GM19351 (cell line): ENCODE measurements at regions not wholly inside any gene's neighbourhood (a gene's known extent, or its start where the extent isn't known, plus 50 kb on each side); places are given as distances from the start of the nearest gene placed in this dataset.

Experiments
- ATAC-seq: cut with Tn5 transposase; IDR thresholded peaks from one replicate; pipeline ENCODE4 v1.9.1; 2021; ENCODE audit warnings: mild to moderate bottlenecking, moderate library complexity; ENCODE audit not compliant: unreplicated experiment

DNA sequence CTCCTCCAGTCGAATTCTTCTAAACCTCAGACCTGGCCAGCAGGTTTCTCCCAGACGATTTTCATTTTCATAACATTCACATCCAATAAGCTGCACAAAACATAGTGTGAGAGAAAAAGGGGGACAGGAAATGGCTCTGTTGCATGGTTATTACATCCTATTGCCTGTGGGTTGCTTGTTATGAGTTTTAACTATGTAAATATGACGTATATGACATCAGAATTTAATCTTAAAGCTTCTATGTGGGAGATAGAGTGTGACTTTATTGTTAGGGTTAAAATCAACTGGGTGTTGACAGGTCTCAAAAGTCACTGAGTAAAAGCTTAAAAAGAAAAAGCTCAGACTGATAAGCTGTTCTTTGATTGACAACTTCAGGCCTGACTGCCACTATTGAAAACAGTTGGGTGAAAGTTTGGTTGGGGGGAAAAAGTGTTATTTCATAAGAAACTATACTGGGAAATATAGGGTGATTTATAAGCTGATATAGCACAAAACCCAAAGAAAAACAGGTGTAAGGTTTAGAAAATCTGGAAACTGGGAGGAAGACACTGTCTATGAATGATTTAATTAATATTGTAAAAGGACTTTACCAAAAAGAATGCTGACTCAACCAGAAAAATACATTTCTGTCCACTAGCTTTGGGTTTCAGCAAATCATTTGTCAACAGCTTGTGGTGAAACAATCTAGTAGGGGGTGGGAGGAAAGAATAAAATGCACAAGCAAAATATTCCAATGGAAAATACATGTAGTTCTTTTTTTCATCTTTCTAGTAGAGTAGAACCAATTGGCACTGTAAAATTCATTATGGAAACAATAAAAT lies 134.1 kb upstream of the CEP162 start:
- no peak for ATAC-seq

DNA sequence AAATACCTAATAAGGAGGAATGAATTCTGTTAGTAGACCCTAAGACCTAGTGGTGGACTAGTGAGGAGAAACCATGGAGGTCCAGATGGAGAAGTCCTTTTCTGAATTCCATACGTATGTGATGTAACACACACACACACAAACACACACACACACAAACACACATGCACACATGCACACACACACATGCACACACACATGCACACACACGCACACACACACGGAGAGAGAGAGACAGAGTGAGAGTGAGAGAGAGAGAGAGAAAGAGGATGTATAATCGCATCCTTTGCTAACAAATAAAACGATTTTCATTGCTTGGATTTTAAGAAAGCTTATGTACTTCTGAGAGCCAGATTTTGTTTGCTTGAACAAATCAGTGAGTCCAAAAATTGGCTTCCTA lies 132.6 kb upstream of the CEP162 start:
- ATAC-seq, result no peak

DNA sequence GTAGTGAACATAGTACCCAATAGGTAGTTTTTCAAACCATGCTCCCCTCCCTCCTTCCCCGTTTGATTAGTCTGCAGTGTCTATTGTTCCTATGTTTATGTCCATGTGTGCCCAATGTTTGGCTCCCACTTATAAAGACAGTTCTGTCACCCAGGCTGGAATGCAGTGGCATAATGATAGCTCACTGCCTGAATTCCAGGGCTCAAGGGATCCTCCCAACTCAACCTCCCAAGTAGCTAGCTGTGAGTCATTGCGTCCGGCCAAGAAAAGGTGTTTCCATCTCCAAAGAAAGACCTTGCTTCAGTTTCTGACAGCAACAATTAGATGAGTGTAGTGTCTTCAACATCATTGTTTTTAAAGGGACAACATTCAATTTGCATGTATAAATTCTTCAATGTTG lies 131.1 kb upstream of the CEP162 start:
- no peak for ATAC-seq

DNA sequence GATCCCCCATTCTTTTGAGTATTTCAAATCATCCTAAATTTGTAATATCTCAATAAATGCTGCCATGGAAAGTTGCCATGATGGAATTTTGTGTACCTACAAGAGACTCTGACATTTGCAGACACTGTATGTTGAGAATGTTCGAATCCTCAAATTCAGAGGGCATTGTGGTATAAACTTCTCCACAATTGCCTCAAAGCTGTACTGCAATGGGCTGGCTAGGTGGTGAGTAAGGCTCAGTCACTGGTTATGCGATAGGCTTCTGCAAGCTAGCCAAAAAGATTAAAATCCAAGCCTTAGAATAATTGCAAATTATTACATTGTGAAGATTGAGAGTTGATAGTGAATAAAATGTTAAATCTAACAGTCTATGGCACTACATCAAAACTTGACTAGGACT lies 130.2 kb upstream of the CEP162 start:
- no peak for ATAC-seq

DNA sequence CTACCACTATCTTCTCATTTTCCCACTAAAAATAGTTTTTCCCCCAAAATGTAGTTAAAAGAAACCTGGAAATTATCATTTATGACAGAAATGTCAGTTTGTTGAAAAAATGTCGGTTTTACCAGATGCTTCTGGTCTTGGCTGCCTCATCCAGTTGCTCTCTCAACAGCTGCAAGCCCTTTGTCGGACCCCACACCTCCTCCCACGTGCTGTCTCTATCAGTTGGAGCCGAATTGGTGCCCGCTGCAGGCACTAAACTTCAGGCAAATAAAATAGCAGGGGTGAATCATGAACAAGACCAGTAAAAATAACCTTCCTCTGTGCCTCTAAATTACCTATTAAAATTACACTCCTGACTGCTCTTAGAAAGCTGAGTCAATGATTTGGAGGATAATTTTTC lies 129.5 kb upstream of the CEP162 start:
- no peak for ATAC-seq

DNA sequence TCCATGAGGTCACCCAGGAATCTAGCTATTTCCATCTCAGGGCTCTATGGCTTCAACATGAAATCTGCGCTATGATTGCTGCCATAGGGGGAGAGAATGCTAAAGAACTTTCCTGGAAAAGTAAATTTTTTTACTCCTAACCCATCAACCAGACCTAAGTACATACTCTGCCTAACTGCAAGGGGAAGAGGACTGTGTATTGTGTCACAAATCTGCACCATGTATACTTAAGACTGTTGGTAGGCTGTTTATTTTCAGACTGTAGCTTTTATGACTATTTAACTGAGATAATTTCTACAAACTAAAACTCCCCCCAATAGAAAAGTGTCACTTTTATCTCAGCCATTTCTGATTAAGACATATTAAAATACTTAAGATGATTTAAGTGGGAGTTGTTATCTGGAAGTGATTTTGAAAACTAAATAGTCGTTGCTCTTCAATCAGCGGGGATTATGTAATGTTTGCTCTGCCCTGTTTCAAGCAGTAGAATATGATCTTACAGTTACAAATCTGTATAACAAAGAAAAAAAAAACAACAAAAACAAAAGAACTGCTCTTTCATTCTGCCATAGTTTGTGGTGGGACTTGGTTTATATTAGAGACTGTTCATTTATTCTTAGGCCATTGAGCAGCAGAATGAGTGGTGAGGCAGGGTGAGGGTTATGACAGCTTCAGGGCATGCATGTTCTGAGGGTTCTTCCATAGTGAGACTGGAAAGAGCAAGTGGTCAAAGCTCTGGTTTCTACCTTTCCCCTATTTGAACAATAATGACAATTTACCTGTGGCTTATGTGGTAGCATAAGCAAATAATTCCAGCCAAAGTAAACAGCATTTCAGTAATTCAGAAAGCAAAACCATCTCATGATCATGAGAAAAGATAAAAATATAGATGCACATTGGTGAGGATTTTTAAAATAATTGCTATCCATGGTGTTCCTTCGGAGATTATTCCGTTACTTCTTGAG lies 126.3 kb upstream of the CEP162 start:
- ATAC-seq, result no peak

DNA sequence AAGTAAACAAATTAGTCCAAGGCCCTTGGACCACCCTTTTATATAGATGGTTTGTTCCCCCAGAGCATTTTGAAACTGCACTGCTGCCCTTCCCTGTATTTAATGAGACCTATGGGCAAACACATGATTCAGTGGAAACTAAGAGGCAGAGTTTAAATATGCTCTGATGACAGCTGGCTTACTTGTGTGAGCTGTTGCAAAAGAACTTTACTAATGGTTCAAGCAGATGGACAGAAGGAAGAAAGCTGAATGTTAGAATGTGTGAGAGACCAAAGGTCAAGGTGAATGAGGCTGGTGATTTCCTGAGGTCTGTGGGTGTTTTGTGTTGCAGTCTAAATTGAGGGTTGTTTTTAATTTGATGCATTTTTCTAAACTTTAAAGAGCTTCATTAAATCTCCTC lies 123.0 kb upstream of the CEP162 start:
- ATAC-seq, result no peak

DNA sequence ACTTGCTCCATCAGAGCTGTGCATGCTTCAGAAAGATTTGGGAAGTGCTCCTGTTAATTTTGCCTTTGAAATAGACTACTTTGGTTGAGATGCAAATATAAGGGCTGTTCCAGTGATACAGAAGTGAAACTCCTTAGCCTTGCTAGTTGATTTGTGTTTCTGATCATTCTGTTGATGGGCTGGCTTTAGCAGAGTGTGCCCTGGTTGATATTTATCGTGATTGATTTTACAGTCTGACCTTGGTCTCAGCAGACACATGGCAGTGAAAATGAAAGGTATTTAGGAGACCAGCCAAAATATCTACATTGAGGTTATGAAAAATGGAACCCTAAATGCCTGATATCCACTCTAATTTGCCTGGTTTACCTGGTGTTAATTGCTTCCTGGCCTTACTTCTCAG lies 122.1 kb upstream of the CEP162 start:
- ATAC-seq, result no peak

DNA sequence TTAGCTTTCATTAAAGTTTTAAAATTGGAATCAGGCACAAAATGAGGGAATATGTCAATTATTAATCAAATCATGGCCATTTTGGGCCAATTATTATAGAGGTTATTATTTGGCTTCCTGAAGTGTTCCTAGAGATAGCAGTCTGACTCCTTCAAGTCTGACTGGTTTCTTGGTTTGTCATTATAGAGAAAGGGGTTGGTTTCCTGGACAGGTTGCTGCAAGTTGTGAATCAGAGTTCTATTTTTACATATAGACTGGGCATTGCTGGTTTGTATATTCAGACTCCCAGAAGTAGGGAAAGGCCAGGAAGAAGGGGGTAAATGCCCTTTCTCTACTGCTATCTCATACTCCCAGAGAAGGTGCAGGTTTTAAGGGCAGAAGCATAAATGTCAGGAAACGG lies 121.4 kb upstream of the CEP162 start:
- no peak for ATAC-seq

DNA sequence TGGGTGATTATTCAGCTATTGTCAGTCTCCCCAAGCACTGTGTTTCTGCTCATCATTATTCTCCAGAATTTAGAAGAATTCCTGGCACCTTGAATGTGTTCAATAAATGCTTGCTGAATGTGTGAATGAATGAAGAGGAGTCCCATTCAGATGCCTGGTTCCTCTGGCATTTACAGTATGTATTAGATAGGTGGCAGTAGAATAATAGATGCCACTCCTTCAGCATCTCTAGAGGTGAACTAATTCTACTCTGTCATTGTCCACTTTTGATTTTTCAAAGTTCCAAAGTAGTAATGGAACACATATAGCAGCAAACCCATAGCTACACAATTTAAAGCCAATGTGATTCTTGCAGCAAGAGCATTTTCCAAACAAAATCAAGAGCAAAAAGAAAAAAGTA lies 118.9 kb upstream of the CEP162 start:
- no peak for ATAC-seq

DNA sequence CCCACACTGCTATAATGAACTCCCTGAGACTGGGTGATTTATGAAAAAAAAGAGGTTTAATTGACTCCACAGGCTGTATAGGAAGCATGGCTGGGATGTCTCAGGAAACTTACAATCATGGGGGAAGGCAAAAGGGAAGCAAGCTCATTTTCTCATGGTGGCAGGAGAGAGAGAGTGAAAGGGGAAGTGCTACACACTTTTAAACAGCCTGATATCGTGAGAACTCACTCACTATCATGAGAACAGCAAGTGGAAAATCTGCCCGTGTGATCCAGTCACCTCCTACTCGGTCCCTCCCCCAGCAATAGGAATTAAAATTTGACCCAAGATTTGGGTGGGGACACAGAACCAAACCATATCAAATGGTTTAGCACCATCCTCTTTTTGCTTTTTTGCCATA lies 116.6 kb upstream of the CEP162 start:
- peak; percentile 44 for ATAC-seq

DNA sequence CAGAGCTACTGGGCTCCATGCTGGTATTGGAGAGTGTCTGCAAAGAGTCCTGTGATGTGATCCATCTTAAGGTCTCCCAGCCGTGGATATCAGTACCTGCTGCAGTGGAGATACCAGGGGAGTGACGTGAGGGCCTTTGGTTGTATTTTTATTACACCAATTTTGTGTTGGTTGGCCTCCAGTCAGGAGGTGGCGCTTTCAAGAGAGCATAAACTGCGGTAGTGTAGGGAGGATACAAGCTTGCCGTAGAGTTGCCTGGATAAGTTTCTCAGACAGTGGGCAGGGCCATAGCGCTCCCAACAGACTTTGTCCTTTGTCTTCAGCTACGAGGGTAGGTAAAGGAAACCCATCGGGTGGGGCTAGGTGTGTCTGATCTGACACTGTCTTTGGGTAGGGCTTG lies 113.0 kb upstream of the CEP162 start:
- no peak for ATAC-seq

DNA sequence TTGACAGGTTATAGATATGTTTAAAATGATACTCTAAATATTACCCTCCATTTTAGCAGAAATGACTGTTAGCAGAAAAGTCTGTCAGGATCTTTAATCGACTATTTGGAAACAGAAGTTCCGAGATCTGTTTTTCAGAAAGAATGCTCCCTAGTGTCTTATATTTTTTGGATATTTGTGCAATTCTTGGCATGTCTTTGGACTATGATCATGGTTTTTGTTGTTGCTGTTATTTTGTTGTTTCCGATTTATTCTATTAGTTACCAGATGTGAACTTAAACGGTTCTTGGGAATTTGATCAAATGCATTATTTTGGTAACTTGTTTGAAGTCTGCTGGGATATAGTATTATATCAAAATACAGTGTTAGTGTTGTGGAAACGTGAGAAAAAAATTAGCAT lies 106.4 kb upstream of the CEP162 start:
- ATAC-seq, result no peak

DNA sequence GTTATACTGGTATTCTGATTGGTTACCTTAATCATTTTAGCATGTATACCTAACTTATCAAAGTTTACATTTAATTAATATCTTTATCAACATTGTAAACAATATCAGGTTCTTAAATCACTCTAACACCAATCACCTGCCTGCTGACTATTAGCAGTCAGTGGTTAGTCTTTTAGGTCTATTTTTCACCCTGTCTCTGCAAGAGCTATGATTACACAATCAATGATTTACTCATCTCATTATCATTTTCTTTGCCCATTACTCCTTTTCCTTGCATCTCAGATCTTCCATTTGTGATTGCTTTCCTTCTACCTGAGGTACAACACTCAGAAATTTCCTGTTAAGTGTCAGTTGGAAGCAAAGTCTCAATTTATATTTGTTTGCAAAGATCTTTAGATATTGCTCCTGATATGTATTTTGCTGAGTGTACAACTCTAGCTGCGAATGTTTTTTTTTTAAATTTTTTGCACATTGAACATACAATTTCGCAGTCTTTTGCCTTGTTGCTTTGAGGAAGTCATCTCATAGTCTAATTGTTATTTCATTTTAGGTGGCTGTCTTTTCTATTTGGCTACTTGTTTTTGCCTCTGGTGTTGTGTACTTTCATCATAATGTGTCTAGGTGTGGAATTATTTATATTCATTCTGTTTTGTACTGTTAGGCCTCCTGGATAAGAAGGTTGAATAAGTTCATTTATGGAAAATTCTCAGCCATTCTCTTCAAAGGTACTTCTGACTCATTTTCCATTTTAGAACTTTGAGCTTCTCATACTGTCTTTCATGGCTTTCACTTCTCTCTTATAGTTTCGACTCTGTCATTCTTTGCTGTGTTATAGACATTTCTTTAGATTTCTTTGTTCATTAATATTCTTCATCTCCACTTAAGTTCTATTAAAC lies 104.9 kb upstream of the CEP162 start:
- peak; percentile 98 for ATAC-seq

DNA sequence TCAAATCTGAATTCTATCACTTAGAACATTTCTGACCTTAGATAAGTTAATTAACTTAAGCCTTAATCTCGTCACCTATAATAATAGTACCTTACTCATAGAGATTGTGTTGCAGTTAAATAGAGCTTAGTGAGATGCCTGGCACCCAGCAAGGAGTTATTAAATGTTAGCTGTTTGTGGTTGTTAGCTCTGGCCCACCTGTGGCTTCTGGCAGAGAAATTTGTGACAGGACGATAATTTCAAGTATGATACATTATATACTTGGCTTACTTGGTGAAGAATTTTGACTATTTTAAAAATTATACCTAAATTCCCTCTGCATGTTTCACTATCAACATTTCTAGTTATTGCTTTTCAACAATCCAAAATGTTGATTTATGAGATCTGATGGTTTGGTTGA lies 102.9 kb upstream of the CEP162 start:
- no peak for ATAC-seq

DNA sequence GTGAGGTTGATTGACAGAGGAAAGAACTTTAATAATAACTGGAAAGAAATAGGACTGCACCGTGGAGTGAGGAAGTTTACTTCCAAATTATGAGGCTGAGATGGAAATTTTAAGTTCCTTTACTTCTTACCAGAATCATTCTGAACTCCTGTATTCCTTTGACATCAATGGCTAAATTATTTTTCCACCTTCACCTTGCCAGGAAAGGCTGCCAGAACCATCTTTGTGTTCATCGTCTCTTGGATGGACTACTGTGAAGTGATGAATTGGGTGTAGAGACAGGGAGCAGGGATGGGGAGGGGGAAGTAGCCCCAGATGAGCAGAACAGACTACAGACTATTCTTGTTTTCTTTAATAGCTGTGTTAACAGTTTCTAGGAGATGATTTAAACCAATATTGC lies 102.1 kb upstream of the CEP162 start:
- ATAC-seq, result no peak

DNA sequence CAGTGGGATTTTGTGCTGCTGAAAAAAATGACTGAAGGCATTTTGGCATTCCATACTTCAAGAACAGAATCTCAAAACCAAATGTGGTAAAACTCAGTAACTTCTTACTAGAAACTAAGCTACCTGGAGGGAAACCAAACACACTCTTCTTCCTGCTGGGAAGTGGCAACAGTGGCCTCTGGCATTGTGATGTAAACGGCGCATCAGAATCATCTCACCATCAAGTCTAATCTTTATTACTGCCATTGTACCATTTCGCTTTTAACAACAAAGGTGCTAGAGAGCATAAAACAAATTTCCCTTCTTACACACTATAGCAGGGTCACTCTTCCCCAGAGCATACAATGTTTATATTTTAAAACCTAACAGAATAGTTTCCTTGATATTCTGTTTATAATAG lies 101.6 kb upstream of the CEP162 start:
- no peak for ATAC-seq

DNA sequence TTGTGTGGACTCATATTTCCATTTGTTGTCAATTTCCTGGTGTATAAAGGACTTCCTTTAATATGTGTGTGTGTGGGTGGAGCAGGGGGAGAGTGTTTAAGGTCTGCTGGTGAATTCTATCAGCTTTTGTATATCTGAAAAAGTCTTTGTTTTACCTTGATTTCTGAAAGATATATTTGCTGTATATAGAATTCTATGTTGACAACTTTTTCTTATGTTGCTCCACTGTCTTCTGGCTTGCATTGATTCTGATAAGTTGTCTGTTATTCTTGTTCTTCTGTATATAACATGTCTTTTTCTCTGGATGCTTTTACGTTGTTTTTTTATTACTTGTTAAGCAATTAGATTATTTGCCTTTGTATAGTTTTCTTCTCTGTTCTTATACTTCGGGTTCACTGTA lies 90.0 kb upstream of the CEP162 start:
- ATAC-seq, result no peak

DNA sequence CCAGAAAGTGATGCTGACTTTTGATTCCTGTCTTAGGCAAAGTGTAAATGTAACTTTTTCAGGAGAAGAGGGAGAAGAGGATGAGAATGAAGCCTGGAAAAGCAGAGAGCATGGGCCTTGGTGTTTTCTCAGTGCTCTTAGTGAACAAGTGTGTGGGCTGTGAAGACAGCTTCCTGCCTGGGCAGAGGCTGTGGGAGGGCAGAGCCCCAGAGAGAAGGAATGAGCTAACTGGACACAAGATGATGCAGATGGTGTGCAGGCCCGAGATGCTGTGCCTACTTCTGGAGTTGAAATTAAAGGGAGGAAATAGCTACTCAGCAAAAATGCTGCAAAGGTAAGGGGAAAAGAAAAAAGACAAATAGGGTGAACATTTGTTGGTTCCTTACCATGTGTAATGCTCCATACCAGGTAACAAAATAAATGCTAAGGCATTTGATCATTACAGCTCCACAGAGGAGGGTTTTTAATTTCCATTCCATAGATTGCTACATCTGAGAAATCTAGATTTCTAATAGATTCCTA lies 87.0 kb upstream of the CEP162 start:
- no peak for ATAC-seq

DNA sequence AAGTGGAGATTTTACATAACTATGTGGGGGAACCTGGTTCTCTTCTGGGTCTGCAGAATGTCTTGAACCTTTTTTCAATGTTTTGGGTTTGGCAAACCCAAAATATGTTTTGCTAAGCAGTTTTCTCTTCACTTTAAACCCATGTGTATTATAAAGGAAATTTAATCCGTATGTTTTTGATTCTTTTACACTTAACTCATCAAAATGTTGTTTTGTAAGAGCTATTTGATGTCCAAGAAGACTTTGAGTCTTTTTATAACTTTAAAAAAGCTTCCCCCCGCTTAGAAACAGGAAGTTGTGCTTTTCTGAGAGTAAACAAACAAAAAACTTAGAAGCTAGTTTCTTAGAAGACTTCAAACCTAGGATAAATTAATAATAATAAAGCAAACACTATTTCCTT lies 81.9 kb upstream of the CEP162 start:
- no peak for ATAC-seq

DNA sequence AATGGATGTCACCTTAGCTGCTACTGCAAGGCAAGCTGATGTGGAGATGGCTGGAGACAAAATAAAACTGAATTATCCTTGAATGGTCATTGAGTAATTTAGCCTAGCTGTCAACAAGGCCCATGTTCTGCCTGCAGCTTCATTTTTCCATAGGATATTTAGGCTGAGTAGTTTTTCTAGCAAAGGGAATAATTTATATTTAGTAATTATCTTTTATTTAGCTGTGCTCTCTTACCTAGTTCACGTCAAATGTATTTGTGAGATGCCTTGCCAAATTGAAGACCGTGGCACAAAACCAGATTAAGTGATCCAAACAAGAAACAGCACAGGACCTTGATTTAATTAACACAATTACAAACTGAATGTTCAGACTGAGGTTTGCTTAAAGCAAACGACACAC lies 77.4 kb upstream of the CEP162 start:
- ATAC-seq, result no peak
